Bone marrow (tissue), 2 donors: ENCODE measurements at regions not wholly inside any gene's neighbourhood (a gene's known extent, or its start where the extent isn't known, plus 50 kb on each side); places are given as distances from the start of the nearest gene placed in this dataset.

ENCODE experiments used
- DNase-seq, 2 donors: peaks; one replicate each; lab custom pipeline; 2025; lab: John Stamatoyannopoulos, UW

DNA sequence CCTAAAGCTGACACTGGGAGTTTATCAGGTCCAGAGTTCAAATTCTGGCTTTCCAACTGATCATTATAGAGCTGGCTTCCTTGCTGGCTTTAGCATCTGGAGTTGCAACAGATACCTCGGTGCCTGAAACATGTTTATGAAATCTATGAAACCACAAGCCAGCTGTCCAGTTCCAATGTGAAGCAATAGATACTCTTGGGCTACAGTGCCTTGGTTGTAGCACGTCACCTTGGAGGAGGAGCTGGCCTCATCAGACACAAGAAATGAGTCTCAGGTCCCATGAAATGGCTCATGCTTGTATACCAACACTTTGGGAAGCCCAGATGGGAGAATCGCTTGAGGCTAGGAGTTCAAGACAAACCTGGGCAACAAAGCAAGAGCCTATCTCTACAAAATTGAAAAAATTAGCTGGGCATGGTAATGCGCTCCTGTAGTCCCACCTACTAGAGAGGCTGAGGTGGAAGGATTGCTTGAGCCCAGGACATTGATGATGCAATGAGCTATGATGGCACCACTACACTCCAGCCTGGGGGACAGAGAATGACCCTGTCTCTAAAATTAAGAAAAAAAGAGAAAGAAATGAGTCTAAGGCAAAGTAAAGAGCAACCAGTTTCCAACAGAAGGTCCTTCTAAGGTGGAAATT is 132.5 kb upstream of the ZNF648 start:
- DNase-seq, result no peak

DNA sequence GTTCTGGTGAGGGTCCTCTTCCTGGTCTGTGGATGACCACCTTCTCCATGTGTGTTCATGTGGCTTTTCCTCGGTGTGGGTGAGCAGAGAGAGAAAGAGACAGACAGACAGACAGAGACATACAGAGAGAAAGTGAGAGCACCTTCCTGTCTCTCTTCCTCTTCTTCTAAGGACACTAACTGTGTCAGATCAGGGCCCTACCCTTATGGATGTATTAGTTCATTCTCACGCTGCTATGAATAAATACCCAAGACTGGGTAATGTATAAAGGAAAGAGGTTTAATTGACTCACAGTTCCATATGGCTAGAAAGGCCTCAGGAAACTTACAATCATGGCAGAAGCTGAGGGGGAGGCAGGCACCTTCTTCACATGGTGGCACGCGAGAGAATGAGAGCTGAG is 131.5 kb upstream of the ZNF648 start:
- DNase-seq, result no peak

DNA sequence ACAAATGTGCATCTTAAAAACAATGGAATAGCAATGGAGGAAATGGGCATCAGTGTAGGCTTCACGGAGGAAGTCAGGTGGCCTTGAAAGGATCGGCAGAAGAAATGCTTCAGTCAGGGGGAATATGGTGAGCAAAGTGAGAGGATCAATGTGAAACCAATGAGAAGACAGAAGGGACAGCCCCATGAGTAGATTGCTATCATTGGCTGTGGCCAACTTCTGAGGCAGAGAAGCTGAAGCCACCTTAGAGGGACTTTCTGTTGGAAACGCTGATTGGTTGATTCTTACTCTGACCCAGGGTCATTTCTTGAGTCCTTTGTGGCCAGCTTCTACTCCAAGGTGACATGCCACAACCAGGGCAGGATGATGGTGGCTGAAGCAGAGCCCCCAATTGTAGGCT is 130.7 kb upstream of the ZNF648 start:
- no peak for DNase-seq

DNA sequence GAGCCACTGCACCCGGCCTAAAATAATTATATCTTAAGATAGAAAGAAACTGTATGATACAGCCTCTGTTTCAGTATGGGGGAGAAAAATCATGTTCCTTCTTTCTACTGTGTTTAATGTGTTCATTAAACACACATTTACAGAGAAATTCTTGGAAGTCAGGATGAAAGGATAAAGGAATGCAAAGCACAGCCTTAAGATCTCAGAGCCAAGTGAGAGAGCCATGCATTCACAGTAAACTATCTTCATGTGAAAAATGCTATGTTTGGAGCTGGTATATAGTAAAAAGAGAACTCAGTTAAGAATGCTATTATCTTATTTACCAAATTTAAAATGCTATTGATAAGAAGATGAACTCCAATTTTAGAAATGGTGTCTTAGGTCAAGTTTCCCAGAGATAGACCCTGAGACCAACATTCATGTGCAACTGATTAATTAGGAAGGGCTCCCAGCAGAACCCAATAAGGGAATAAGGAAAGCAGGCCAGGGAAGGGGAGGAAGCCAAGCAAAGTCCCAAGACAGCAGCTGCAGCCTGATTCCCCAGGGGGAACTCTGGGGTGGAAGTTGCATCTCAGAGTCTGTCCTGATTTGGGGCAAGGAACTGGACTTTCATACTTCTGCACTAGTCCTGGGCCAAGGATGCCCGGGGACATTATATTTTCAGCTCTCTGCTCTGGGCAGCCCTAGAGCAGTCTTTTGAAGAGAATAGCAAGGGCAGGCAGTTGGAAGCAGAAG is 130.0 kb upstream of the ZNF648 start:
- DNase-seq, result no peak

DNA sequence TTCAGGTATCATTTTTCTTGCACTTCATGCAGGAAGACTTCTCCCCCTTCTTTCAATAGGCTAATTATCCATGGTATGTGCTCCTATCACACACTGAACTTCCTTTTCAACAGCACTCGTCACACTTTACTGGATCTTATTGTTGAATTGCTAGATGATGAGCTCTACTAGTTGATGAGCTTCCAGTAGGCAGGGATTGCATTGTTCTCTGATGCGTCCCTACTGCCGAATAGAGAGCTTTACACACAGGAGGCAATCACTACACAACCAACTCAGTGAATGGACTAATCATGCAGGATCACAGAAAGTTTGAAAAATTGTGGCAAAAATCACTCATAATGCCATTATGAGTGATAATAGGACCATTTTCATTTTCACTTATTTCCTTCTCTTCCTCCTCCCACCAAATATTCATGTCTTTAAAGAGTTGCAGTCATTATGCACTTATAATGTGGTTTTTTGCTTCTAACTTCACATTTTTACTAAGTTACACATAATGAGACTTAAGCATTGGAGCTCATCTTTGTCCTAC is 128.1 kb upstream of the ZNF648 start:
- no peak for DNase-seq

DNA sequence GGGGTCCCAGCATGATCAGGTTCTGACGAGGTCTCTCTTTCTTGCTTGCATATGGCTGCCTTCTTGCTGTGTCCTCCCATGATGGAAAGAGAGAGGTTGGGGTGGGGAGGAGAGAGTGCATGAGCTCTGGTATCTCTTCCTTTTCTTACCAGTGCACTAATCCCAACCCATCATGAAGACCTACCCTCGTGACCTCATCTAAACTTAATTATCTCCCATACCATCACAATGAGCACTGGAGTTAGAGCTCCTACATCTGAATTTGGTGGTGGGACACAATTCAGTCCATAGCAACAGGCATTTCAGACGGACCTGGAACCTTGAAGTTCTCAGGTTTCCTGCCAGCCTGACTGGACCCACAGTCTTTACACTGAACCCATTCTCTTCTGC is 125.2 kb upstream of the ZNF648 start:
- no peak for DNase-seq

DNA sequence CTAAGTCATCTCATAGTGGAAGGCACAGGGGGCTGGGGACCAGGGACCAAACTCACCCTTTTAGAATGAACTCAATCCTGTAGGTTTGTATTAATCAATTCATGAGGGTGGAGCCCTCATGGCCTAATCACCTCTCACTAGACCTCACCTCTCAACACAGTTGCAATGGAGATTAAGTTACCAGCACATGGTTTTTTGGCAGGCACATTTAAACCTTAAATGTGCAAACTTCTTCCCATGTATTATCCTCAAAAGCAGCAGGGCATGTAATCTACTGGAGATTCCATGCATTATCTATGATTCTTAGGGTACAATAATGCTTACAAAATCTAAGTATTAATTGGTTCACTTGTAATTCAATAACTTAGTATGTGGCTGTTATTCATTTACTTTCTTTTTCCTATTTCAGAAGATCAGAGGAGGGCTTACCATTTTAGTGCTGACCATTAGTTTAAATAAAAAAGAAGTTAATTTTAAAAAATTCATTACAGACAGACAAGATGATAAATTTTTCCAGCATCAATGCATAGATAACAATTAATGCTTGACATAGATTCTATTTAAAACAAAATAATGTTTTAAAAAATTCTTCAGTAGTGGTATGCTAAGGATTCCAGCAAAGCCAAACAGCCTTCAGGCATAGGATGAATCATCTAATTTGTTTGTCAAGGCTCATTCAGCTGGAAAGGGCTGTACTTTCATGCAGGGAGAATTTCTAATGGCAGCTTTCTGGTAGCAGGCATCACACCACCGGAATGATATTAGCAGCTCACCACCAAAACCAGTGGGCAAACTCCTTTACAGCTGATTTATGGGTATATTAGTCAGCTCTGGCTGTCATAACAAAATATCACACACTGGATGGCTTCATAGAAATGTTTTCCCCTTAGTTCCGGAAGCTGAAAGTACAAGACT is 124.6 kb upstream of the ZNF648 start:
- no peak for DNase-seq

DNA sequence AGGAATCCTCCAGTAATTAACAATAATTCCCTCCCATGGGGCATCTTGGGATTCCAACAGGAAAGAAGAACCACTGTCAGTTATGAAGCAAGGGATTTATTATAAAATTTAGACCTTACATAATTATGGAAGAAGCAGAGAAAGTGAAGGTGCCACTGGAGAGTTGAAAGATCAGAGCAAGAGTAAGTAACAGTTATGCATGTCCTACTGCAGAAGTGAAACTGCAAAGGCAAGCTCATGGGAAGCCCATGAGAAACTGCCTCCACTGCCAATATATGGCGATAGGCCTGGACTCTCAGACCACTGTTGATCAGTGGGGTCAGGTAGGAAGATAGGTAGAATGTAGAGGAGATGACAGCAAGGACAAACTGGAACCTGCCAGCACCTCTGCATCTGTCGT is 123.6 kb upstream of the ZNF648 start:
- no peak for DNase-seq

DNA sequence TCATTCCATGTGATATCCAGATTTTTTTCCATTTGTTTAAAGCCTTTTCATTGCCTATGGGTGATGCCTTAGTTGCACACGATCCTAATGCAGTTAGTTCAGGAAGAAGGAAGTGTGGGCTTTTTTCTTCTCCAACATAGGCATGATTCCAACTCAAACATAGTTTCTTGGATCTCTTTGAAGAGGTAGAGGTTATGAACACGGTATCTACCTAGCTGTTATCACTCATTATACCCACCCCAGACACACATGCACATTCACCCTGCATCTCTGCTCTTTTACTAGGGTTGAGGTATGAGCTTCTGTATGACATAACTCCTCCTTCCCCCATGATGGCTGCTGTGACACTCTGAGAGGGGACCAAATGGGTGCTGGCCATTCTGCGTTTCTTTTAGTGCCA is 122.1 kb upstream of the ZNF648 start:
- no peak for DNase-seq

DNA sequence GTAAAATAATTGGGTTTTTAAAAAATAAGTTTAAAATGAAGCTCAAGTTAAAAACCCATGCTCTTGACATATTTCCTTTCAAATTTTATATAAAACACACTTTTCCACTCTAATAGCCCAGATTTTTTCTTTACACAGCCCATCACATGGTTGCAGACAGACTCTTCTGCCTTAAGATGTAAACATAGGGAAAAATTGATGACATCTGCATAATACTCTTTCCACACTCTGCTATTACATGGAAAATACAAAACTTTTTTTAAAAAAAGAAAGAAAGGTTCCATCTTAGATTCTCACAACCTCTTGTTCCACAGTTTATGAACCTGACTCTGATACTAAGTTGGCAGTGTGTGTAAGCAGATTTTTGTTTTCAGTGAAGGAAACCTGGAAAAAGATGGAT is 120.8 kb upstream of the ZNF648 start:
- DNase-seq, result no peak

DNA sequence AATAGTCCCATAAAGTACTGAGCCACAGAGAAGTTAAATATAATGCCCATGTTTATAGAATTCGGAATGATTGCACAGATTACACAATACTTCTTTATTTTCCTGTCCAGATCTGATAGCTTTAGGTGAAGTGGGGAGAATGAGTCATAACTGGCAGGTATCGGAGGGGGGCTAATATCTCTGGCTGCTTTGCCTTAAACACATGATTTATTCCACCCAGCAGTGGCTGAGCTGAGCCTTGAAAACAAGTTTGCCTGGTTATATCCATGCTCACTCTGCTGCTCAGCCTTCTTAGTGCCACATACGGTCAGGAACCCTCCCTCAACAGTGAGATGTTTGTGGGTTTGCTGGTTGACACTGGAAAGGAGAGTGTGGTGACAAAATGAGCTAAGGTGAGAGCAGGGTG is 119.7 kb upstream of the ZNF648 start:
- DNase-seq, result no peak

DNA sequence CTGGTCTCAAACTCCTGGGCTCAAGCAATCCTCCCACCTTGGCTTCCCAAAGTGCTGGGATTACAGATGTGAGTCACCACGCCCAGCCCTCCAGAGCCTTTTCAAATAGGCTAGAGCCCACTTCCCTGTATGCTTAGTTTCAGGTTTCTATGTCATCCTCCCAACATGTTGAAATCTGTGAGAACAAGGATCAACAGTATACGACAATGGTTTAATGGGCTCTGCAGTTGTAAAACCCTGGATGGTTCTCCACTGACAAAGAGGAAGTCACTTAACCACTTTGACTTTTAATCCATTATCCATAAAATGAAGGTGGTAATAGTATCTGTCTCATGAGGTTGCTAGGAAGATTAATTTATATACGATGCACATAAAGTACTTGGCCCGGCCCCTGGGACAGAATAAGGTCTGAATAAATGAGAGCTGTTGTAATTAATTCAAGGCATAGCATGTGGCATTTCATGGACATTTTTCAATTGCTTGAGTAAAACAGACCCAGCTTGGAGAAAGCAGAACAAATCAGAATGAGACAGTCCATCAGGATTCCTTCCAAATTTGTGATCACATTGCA is 113.9 kb upstream of the ZNF648 start:
- DNase-seq, result no peak

DNA sequence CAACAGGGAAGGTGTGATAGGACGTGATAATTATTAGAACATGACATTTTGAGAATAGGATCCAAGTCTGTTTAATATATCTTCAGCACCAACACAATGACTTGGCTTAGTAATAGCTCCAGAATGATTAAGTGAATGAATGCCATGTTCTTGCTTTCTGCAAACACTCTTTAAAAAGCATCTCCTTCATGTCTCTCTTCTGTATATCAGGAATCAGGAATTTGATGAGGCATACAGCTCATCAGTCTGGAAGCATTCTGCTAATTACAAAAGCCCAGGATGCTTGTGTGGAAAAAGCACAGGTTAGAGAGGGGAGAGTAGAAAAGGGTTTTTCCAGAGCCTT is 113.0 kb upstream of the ZNF648 start:
- no peak for DNase-seq

DNA sequence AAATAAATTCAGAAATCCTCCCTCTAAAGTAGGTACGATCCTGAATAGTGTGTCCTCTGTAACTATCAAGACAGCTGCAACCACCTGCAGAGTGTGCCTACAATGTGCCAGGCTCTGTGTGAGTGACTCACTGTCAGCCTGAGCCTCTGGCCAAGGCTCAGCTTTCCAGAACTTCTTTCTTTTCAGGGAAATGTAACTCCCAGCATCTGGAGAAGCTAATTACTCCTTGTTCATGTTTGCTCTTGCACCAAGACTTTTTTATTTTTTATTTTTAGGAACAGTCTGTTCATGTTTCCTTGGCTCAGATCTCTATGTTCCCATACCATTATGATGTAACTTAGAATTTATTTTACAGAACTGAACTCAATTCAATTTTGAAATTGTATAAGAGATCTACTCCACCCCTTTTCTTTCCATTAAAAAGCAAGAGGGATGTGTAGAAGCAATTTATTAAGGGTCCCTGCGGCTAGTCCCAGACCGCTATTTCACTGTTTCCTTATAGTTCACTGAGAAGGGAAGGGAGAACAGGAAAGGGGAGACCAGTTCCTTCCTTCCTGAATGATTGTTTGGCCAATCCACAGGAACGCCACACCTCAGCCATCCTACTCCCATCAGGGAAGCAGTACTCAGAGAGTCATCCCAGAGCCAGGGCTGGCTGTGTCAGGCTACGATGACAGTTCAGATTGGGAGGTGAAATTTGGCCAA is 112.4 kb upstream of the ZNF648 start:
- DNase-seq, result no peak

DNA sequence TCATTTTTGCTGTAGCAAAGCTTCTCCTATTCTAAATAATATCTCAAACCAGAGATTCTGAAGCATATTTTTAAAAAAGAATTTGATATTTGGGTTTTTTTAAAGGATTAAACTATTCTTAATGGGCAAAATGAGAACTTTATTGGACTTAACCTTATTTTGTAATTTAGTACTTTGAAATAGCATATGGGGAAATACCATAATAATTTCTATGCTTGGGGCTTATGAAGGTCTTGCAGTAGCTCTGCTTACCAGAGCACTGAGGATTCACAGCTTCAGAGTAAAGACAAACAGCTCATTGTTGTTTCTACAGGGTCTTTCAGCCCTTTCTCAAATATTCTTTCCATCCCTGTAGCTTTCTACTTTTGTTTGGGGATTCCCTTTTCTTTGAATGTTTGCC is 111.2 kb upstream of the ZNF648 start:
- DNase-seq, result no peak

DNA sequence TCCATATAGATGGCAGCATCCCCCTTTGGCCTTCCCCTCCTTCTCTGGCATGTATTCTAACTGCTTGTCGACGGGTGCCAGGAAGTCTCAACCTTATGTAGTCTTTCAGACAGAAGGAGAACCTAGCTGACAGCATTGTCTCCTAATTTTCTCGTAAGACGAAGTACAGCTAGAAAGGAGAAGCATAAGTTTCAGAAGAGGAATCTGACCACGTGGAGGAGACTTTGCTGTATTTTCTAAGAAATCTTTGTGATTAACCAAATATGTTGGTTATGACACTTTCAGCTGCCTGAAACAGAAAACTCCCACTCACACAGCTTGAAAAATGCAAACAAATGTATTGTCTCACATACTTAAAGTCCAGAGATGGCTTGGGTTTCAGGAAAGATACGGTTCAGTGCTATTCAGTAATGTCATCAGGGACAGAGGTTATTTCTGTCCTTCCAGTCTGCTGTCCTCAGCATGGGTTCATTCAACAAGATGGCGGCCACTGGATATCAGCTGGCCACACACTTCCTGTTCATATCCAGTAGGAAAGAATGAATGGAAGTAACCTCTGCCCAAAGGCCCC is 109.5 kb upstream of the ZNF648 start:
- peak in 1 of 2 donors; percentile 60 for DNase-seq

DNA sequence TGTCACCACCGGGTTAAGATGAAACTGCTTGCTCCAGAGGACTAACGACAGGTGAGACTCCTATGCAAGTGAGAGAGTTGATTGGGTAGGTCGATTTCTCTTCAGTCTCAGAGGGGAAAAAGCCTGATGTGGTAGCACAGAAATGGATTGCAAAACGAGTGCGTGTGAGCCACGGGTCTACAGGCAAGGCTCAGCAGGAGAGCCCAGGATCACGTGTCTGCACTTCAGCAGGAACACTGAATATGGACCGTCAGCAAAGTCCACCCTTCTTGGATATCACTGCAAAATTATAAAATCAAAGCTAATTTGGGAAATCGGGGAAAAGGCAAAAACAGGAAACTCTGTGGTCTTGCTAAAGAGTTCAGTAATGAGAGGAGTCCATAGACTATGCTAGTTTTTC is 107.7 kb upstream of the ZNF648 start:
- DNase-seq, result no peak

DNA sequence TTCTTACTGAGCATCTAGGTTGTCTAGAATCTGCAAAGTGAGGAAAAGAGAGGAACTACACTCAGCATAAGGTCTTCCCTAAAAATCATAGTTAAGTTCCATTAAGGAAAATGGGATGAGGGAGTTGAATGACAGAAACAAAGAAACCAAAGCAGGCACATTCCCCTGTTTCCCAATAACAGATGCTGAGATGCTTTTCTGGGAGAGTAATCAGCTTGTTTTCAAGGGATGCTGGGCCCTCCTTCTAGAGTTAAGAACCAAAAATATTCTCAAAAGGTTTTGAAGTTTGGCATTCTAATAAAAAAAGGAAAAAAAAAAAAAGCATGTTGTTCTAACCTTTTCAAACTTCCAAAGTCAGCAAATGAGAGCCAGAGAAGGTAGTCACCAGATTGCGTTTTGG is 105.2 kb upstream of the ZNF648 start:
- no peak for DNase-seq

DNA sequence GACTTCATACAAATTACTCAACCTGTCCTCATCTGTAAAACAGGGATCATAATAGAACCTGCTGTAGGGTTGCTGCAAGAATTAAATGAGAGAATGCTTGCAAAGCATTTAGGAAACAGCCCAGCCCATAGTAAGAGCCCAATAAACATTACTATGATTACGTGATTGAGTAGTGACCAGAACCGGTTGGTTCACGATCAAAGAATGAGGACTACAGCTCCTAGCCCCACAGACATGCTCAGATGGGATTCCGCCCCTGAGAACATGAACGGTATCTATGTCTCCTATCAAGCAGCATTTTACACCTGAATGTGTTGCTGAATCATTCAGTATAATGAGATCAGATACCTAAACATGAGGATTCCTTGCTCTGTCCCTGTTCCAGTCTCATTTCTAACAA is 104.8 kb upstream of the ZNF648 start:
- no peak for DNase-seq

DNA sequence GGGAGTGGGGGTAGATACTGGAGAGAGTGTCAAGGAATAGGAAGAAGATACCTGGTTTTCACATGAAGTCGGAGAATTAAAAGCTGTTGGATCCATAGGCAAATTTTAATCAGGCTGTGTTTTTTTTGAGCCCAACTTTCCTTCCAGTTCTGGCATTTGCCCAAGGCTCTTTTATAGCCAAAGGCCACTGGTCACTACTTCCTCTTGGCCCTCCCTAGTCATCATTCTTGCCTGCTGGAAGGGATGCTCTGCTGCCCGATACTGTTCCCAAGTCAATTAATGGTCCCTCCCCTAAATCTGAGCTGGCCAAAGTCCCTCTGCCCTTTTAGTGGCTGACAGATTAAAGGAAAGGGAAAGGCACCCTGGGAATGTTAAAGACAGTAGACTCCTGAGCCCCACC is 102.8 kb upstream of the ZNF648 start:
- DNase-seq, result no peak

DNA sequence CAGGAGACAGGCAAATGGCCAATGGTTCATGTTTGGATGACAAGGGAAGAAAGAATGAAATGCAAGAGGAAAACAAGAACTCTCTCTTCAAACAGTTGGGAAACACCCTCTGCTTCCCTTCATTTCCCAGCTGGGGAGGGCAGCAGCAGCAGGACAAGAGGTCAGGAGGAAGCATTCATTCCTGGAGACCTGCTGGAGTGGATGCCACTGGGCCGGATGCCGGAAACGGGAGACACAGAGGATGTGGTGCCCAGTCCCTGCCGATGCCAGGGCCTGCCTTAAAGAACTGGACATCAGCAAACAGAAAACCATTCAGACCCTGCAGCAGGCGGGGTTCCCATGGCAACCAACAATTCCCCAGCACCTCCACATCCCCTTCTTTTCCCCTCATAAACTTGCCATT is 102.3 kb upstream of the ZNF648 start:
- no peak for DNase-seq

DNA sequence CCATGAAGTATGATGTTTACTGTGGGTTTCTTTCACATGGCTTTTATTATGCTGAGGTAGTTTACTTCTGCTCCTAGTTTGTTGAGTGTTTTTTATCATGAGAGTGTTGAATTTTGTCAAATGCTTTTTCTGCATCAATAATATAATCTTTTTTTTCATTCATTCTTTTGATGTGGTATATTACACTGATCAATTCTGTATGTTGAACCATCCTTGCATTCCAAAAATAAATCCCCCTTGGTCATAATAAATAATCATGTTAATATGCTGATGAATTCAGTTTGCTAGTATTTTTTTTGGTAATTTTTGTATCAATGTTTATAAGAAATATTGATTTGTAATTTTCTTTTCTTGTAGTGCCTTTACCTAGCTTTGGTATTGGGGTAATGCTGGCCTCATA is 97.9 kb upstream of the ZNF648 start:
- DNase-seq, result no peak
